OCI-LY7 (cell line): ENCODE measurements at regions not wholly inside any gene's neighbourhood (a gene's known extent, or its start where the extent isn't known, plus 50 kb on each side); places are given as distances from the start of the nearest gene placed in this dataset.

Experiments used
- EZH2phosphoT487 ChIP-seq: fragments of 200-600 bp; sonication (generic); IDR thresholded peaks from 2 replicates; pipeline ENCODE4 v1.6.1; 2018; ENCODE audit warnings: low read depth, borderline replicate concordance, mild to moderate bottlenecking, mixed run types, antibody characterized with exemption, low read length, moderate library complexity, mixed read lengths
- TF ChIP-seq, protein P1 (sequence below): fragments of 200-600 bp; sonication (generic); conservative IDR thresholded peaks from 2 replicates; pipeline ENCODE4 v1.5.1; 2014; ENCODE audit warnings: mild to moderate bottlenecking, antibody characterized with exemption, low read length, moderate library complexity, mixed read lengths

DNA sequence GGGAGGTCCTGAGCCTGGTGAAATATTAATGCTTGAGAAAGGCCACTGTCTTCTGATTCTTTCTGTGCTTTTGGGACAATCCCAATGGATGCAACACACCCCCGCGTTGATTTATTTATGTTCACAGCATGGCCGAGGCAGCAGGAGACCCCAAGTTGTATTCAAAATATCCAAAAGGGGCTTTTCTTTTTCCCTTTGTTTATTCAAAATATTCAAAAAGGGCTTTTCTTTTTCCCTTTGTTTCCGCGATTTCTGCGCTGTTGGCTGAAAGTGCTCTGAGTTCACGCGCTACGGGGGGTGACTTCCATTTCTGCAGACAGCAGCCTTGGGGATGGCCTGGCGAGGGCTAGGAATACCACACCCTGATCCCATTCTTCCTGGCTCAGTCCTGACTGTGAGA lies 59.5 kb upstream of the PPP2R3B start:
- TF ChIP-seq, protein P1, sequence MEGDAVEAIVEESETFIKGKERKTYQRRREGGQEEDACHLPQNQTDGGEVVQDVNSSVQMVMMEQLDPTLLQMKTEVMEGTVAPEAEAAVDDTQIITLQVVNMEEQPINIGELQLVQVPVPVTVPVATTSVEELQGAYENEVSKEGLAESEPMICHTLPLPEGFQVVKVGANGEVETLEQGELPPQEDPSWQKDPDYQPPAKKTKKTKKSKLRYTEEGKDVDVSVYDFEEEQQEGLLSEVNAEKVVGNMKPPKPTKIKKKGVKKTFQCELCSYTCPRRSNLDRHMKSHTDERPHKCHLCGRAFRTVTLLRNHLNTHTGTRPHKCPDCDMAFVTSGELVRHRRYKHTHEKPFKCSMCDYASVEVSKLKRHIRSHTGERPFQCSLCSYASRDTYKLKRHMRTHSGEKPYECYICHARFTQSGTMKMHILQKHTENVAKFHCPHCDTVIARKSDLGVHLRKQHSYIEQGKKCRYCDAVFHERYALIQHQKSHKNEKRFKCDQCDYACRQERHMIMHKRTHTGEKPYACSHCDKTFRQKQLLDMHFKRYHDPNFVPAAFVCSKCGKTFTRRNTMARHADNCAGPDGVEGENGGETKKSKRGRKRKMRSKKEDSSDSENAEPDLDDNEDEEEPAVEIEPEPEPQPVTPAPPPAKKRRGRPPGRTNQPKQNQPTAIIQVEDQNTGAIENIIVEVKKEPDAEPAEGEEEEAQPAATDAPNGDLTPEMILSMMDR, result no peak
- TF ChIP-seq EZH2phosphoT487, result no peak
